Uterus (tissue), 3 donors: ENCODE measurements at regions not wholly inside any gene's neighbourhood (a gene's known extent, or its start where the extent isn't known, plus 50 kb on each side); places are given as distances from the start of the nearest gene placed in this dataset.

ENCODE experiments used
- DNase-seq, 2 donors: peaks; one replicate each; pipeline ENCODE4 v3.0.0-alpha.2; 2019 to 2020
- H3K27ac ChIP-seq, 2 donors: fragments of 200-600 bp; sonication (generic); 1 replicate in 1 of 2; 2 replicates in 1 of 2; pipeline ENCODE4 v1.5.1; 2016 to 2018
- H3K27me3 ChIP-seq, 2 donors: fragments of 200-600 bp; sonication (generic); one replicate each; pipeline ENCODE4 v1.5.1; 2018 to 2019; ENCODE audit warnings: control low read depth in 1 of 2
- H3K36me3 ChIP-seq, 2 donors: fragments of 200-600 bp; sonication (generic); one replicate each; pipeline ENCODE4 v1.5.1; 2019; ENCODE audit warnings: control low read depth in 1 of 2
- H3K4me1 ChIP-seq, 2 donors: fragments of 200-600 bp; sonication (generic); one replicate each; pipeline ENCODE4 v1.5.1; 2018 to 2019; ENCODE audit warnings: control low read depth in 1 of 2
- H3K4me3 ChIP-seq, 2 donors: fragments of 200-600 bp; sonication (generic); 1 replicate in 1 of 2; 2 replicates in 1 of 2; pipeline ENCODE4 v1.5.1; 2018 to 2019; ENCODE audit warnings: mild to moderate bottlenecking in 1 of 2
- H3K9me3 ChIP-seq, 2 donors: fragments of 200-600 bp; sonication (generic); one replicate each; pipeline ENCODE4 v1.5.1; 2019; ENCODE audit warnings: control low read depth in 1 of 2
- CTCF ChIP-seq, 4 experiments: fragments of 200-600 bp in 2 of 4; fragments of 450-650 bp in 2 of 4; sonication (generic) in 2 of 4; IDR thresholded peaks; one replicate each; pipeline ENCODE4 v1.5.1; 2016 to 2019; ENCODE audit warnings: antibody characterized with exemption in 4 of 4, mild to moderate bottlenecking in 2 of 4, moderate library complexity in 1 of 4
- POLR2A ChIP-seq, 2 donors: fragments of 450-650 bp; IDR thresholded peaks; one replicate each; pipeline ENCODE4 v1.6.1; 2016; ENCODE audit warnings: antibody characterized with exemption in 2 of 2, mild to moderate bottlenecking in 1 of 2, moderate library complexity in 1 of 2
- intact Hi-C: fragments of 100-400 bp; cut with DNase I; formaldehyde crosslinking; loops from one replicate; pipeline ENCODE4 v1.15.1; 2023; ENCODE audit warnings: low total_unique reads
- donor health status: DM: yes; HTN: yes; CAD: no.

GRCh38 chr4:35066406-35066805, 1177.9 kb downstream of the ARAP2 start:
- H3K4me3 ChIP-seq, result no peak overlapping the region
- H3K36me3 ChIP-seq, result no peaks in the 10 kb centered on the region
- H3K27me3 ChIP-seq, result no peaks in the 10 kb centered on the region
- intact Hi-C loops, result no loop called here
- no peak for TF ChIP-seq CTCF (IDR thresholded peaks at IDR 0.05)
- no peak for TF ChIP-seq POLR2A (IDR thresholded peaks at IDR 0.05)
- no peak overlapping the region for H3K27ac ChIP-seq
- no peak for DNase-seq
- no peaks in the 10 kb centered on the region for H3K4me1 ChIP-seq
- H3K9me3 ChIP-seq, result no peaks in the 10 kb centered on the region

GRCh38 chr4:35080799-35081198, 1163.5 kb downstream of the ARAP2 start:
- intact Hi-C loops, result no loop called here
- no peak for DNase-seq

GRCh38 chr4:35087218-35087617, 1157.1 kb downstream of the ARAP2 start:
- DNase-seq, result no peak
- intact Hi-C loops, result no loop called here
- H3K4me3 ChIP-seq, result no peak overlapping the region
- no peaks in the 10 kb centered on the region for H3K27me3 ChIP-seq
- H3K4me1 ChIP-seq, result no peaks in the 10 kb centered on the region
- TF ChIP-seq POLR2A (IDR thresholded peaks at IDR 0.05), result no peak
- no peak for TF ChIP-seq CTCF (IDR thresholded peaks at IDR 0.05)
- no peak overlapping the region for H3K27ac ChIP-seq
- no peaks in the 10 kb centered on the region for H3K9me3 ChIP-seq
- H3K36me3 ChIP-seq, result no peaks in the 10 kb centered on the region

More at GRCh38 chr4:35080799-35081198, 1163.5 kb downstream of the ARAP2 start:
- TF ChIP-seq POLR2A (IDR thresholded peaks at IDR 0.05), result no peak
- TF ChIP-seq CTCF (IDR thresholded peaks at IDR 0.05), result no peak
- H3K36me3 ChIP-seq, result no peaks in the 10 kb centered on the region
- H3K27me3 ChIP-seq, result no peaks in the 10 kb centered on the region
- H3K9me3 ChIP-seq, result no peaks in the 10 kb centered on the region
- H3K27ac ChIP-seq, result no peak overlapping the region
- no peak overlapping the region for H3K4me3 ChIP-seq
- no peaks in the 10 kb centered on the region for H3K4me1 ChIP-seq

DNA sequence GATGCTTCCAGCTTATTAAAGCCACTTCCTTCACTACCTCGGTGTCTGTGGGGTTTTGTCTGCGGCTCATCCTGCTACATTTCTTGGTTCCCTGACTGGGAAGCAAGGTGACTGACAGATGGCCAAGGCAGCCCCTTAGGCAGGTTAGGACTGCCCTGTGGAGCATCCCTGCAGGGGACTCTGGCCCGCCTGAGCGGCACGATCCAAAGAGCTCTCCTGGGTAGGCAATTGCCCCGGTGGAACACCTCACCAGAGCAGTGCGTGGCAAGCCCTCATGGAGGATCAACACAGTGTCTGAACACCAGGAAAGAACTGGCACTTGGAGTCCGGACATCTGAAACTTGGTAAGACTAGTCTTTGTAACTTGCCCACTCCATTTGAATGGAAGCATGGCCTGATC, 1143.4 kb downstream of the ARAP2 start:
- intact Hi-C loops, result no loop called here
- Histone ChIP-seq H3K4me1 (no peaks in the 10 kb centered on the region), H3K4me3 (no peak overlapping the region), H3K36me3 (no peaks in the 10 kb centered on the region), H3K27me3 (no peaks in the 10 kb centered on the region), H3K27ac (no peak overlapping the region), H3K9me3 (no peaks in the 10 kb centered on the region)
- no peak for TF ChIP-seq POLR2A (IDR thresholded peaks at IDR 0.05)
- no peak for TF ChIP-seq CTCF (IDR thresholded peaks at IDR 0.05)
- DNase-seq, result no peak

DNA sequence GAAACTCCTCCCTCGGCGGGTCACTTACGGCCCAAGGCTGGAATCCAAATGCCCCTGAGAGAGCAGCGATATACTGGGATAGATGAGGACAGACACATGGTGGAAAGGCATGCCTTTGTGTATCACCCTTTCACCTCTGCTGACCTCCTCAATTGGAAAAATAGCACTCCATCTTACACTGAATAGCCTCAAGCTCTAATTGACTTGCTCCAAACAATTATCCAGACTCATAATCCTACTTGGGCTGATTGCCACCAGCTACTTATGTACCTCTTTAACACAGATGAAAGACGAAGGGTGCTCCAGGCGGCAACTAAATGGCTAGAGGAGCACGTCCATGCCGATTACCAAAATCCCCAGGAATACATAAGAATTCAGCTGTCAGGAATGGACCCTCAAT, 1142.2 kb downstream of the ARAP2 start:
- H3K27ac ChIP-seq, result no peak overlapping the region
- intact Hi-C loops, result no loop called here
- H3K4me3 ChIP-seq, result no peak overlapping the region
- no peaks in the 10 kb centered on the region for H3K36me3 ChIP-seq
- H3K27me3 ChIP-seq, result no peaks in the 10 kb centered on the region
- TF ChIP-seq POLR2A (IDR thresholded peaks at IDR 0.05), result no peak
- H3K4me1 ChIP-seq, result no peaks in the 10 kb centered on the region
- no peaks in the 10 kb centered on the region for H3K9me3 ChIP-seq
- no peak for DNase-seq

- Histone ChIP-seq H3K4me3 (no peak overlapping the region), H3K27me3 (no peaks in the 10 kb centered on the region), H3K9me3 (no peaks in the 10 kb centered on the region), H3K36me3 (no peaks in the 10 kb centered on the region), H3K27ac (no peak overlapping the region), H3K4me1 (no peaks in the 10 kb centered on the region)
- TF ChIP-seq POLR2A (IDR thresholded peaks at IDR 0.05), result no peak
- no peak for TF ChIP-seq CTCF (IDR thresholded peaks at IDR 0.05)
- intact Hi-C loops, result no loop called here
- DNase-seq, result no peak
Measured at GRCh38 chr4:35105486-35105885, 1138.8 kb downstream of the ARAP2 start.
